Putamen (tissue), 1 donor: ENCODE measurements at regions not wholly inside any gene's neighbourhood (a gene's known extent, or its start where the extent isn't known, plus 50 kb on each side); places are given as distances from the start of the nearest gene placed in this dataset.
"Not testable (repeated sequence)": the region's sequence is repeated elsewhere in the genome, so short reads cannot be mapped to it uniquely, and the experiment has no call there.

Source experiments
- DNase-seq: peaks from one replicate; pipeline ENCODE4 v3.0.0-alpha.2; 2016; ENCODE audit warnings: low spot score

DNA sequence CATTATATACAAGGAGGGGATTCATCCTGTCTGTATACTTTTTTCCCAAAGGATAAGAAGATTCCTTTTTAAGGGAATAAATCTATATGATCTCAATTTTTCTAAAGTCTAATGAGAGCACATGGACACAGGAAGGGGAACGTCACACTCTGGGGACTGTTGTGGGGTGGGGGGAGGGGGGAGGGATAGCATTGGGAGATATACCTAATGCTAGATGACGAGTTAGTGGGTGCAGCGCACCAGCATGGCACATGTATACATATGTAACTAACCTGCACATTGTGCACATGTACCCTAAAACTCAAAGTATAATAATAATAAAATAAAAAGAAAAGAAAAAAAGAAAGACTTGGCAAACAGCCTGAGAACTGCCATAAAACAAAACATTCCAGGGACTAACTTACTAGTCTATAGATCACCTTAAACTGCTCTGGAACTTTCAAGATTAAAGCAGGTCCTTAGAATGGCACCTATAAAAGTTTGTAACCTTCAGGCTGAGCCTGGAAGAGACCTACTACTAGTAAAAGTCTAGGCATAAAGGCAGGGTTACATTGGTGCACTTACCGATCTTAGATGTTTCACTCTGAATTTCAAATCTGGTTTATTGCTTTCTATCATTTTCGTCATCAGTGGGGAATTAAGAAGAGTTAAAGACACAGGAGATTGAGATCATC, 780.6 kb downstream of the SLITRK1 start:
- DNase-seq, result not testable (repeated sequence)

DNA sequence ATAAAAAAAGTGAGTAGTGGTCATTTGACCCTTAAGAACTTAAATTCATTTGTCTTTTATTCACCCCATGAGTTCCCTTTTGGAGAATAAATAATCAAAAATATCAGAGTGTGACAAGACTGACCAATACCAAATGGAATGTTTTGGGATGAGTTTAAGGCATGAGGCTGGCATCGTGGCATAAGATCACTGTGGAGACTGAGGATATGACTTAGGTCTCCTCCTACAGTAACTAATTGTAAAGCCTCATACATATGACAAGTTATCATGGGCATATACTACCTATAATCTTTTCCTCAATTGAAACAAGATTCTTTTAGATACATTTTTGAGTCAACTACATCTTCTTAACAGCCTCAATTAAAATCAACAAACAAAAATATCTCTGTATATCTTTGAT, 782.0 kb downstream of the SLITRK1 start:
- DNase-seq, result no peak

- DNase-seq, result no peak
These were observed 793.4 kb downstream of the SLITRK1 start for GRCh38 chr13:83088858-83089257.

DNA sequence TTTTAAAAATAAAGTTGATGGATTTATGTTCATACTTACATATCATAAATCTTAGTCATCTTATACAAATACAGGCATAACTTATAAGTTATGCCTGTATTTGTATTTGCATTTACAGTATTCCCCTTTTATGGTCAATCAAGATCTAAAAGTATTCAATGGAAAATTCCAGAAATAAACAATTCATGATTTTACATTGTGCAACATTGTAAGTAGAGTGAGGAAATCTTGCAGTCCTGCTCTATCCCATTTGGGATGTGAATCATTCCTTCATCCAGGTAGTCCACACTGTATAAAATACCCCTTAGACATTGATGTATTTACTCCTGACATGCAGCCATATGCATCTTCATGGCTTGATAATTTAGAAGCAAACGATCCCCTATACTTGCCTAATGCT, 795.3 kb downstream of the SLITRK1 start:
- DNase-seq, result no peak

GRCh38 chr13:83086088-83086487, 796.2 kb downstream of the SLITRK1 start:
- DNase-seq, result no peak

- no peak for DNase-seq
These were observed 796.9 kb downstream of the SLITRK1 start for GRCh38 chr13:83085186-83085900.

GRCh38 chr13:83077499-83077898, 804.8 kb downstream of the SLITRK1 start:
- DNase-seq, result no peak

DNA sequence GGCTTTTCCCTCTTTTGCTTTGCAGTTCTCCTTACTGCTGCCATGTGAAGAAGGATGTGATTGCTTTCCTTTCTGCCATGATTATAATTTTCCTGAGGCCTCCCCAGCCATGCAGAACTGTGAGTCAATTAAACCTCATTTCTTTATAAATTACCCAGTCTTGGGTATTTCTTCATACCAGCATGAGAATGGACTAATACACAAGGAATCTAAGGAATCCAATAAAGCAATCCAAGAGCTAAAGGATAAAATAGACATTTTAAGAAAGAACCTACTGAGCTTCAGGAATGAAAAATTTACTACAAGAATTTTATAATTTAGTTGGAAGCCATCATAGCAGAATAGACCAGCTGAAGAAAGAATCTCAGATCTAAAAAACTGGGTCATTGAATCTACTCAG, 808.3 kb downstream of the SLITRK1 start:
- DNase-seq, result not testable (repeated sequence)

DNA sequence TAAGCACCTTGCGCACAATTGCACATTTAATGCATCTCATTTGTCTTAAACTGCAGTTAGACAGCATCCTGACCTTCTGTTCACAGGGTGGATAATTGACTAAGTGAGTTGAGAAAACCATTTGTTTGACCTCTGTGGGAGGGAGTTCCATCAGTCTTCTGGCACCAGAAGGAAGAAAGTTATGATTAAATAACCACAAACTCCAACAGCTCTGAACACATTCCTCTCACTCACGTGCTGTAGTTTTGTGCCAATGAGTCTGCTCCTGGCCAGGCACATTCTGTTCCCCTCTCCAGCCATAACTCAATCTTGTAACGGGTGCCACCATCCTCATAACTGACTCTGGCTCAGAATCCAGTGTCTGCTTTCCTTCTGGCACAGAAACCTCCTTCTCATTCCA, 817.2 kb downstream of the SLITRK1 start:
- no peak for DNase-seq

- no peak for DNase-seq
These were observed 825.2 kb downstream of the SLITRK1 start for GRCh38 chr13:83057119-83057518.

GRCh38 chr13:83056269-83056668, 826.0 kb downstream of the SLITRK1 start:
- DNase-seq, result no peak

- DNase-seq, result no peak
These were observed 833.9 kb downstream of the SLITRK1 start for GRCh38 chr13:83048419-83048818.

GRCh38 chr13:83024955-83025594, 857.2 kb downstream of the SLITRK1 start:
- no peak for DNase-seq

DNA sequence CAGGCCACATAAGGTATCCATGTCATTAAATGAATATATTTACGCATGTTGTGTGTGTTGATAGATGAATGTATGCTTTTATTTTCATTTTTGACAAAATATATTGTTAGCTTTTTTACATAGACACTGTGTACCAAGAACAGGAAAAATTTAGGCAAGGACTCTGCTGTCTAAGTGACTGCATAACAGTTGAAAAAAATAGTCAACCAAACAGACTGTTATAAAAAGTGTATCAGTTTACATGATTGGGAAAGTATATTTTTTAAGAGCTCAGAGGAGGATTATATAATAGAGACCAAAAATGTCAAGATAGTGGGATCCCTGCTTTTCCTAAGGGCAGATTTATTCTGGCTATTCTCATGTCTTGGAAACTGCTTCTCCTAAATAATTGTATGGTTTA, 858.0 kb downstream of the SLITRK1 start:
- no peak for DNase-seq

DNA sequence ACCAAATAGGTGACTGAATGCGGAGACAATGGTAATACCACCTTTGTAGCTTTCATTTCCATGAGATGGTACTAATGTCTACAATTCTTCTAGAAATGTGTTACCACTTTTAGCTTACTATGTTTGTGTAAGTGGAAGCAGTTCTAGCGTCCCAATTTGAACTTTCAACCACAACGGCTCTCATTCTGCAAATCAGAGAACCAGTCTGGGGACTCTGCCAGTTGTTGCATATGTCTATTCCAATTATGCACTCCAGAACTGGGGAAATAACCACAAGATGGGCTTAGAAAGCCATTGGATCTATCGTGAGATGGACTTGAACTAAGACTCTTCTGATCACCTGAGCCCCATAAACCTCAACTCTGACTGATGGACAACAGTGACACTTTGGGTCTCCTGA, 862.3 kb downstream of the SLITRK1 start:
- no peak for DNase-seq

DNA sequence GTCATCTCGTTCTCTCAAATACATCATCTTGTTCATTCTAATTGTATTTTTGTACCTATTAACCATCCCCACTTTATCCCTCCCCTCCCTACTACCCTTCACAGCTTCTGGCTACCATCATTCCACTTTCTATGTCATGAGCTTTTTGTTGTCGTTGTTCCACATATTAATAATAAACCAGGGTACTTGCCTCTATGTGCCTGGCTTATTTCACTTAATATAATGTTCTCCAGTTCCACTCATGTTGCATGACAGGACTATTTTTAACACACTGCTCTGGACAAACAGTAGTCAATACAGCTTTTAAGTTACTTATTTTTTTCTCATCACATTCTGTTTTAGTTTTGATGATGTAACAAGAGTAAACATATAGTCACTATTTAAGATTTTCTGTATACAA, 872.3 kb downstream of the SLITRK1 start:
- DNase-seq, result no peak

DNA sequence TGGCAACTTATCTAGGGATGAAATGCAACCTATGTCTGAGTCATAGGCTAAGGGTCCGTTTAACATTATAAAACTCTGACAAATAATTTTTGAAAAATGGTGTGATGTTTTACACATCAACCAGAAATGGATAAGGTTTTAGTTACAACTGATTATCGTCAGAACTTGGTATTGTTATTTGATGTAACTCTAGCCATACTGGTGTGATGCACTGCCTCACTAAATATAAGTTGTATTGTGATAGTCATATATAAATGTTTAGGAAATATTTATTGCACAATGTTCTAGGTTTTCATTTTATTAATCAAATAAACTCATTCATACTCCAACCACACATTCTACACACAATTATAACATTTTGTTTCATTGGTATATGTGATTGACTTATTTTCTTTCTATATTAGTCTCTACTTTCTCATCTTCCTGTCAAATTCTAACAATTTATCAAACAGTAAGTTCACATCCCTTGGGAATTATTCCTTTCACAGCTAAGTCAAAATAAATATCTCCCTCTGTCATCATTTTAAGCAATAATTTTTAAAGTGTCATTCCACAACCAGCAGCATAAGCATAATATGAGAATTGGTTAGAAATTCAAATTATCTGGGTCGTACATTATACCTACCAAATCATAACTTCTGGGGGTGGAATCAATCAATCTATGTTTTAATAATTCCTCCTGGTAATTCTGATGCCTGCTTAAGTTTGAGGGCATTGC, 873.9 kb downstream of the SLITRK1 start:
- no peak for DNase-seq

- DNase-seq, result no peak
These were observed 875.0 kb downstream of the SLITRK1 start for GRCh38 chr13:83007226-83007625.

DNA sequence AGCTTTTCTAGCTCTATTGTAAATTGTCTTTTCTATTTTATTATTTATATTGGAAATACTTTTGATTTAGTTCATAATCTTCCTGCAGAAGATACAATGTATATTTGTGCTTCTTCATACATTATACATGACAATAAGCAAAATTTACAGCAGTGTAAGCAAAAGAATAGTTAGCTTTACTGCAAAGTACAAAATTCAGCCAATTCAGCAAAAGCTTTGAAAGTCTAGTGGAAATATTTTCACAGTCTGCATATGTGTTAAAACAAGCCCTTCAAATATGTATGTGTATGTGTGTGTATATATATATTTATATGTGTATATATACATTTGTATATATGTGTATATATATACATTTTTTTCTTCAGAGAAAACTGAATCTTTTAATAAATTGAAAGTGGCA, 879.1 kb downstream of the SLITRK1 start:
- no peak for DNase-seq

DNA sequence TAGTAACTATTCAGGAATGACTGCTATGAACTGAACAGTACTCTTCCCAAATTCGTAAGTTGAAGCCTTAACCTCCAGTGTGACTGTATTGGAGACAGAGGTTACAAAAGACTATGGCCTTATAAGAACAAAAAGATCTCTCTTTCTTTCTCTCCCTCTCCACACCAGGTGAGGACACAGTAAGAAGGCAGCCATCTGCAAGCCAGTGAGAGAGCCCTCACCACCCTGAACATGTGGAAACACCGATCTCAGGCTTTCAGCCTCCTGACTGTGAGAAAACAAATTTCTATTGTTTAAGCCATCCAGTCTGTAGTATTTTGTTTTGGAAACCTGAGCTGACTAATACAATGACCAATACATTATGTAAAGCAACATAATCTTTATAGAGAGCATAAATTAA, 888.9 kb downstream of the SLITRK1 start:
- DNase-seq, result no peak

- no peak for DNase-seq
These were observed 905.8 kb downstream of the SLITRK1 start for GRCh38 chr13:82976499-82976898.

DNA sequence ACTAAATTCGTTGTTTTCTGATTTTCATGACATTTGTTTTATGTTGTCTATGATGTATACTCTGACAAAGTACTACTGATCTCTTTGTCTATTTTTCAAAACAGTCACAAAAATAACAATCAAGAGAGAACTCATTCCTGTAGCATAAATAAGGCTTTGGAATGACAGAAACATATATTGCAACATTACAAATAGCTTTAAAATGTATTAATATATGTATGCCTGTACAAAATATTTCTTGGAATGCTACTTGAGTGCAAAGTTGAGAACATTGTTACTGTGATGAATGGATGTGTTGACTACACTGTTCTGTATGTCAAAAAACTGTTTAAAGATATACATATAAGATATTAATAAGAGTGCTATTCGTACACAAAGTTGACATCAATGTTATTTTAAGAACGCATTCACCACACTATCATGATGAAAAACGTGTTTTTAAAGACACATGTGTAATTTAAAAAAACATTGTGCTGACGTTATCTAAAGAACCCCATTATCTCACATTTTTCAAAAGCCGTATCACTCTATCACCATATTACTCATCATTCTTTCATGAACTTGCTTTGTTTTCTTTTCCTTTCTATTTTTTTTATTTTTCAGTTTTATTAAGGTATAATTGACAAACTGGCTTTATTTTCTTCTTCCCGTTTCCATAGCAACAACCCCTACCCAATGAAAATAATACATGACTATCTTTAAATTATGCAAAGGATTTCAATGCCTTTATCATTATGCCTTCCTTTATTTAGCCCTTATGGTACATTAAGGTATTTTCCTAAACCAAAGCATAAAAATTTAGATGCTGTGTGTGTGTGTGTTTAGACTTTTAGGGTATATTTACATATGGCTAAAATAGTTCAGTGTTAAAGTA, 918.8 kb downstream of the SLITRK1 start:
- DNase-seq, result no peak
